Upper lobe of left lung (tissue), 6 donors: ENCODE measurements at regions not wholly inside any gene's neighbourhood (a gene's known extent, or its start where the extent isn't known, plus 50 kb on each side); places are given as distances from the start of the nearest gene placed in this dataset.
A peak's percentile ranks its signal among the peaks of the same experiment; 100 is the strongest.
"Not testable (repeated sequence)": the region's sequence is repeated elsewhere in the genome, so short reads cannot be mapped to it uniquely, and the experiment has no call there.

Experiments used
- ATAC-seq, 2 donors: fragments of 200-7000 bp; cut with Tn5 transposase; one replicate each; pipeline ENCODE4 v1.9.1; 2022; ENCODE audit warnings: mild to moderate bottlenecking in 2 of 2, moderate library complexity in 2 of 2; ENCODE audit not compliant: low FRiP score in 2 of 2
- DNase-seq, 2 donors: peaks; one replicate each; pipeline ENCODE4 v3.0.0-alpha.2; 2019 to 2020
- H3K27ac ChIP-seq, 4 donors: fragments of 200-600 bp; sonication (generic); one replicate each; pipeline ENCODE4 v1.5.1; 2016 to 2019
- H3K27me3 ChIP-seq, 4 donors: fragments of 200-600 bp; sonication (generic); one replicate each; pipeline ENCODE4 v1.5.1; 2017 to 2019
- H3K36me3 ChIP-seq, 4 donors: fragments of 200-600 bp; sonication (generic); one replicate each; pipeline ENCODE4 v1.5.1; 2016 to 2019
- H3K4me1 ChIP-seq, 4 donors: fragments of 200-600 bp; sonication (generic); one replicate each; pipeline ENCODE4 v1.5.1; 2018 to 2019
- H3K4me3 ChIP-seq, 4 donors: fragments of 200-600 bp; sonication (generic); one replicate each; pipeline ENCODE4 v1.5.1; 2017 to 2019; ENCODE audit warnings: mild to moderate bottlenecking in 2 of 4, moderate library complexity in 1 of 4
- H3K9me3 ChIP-seq, 4 donors: fragments of 200-600 bp; sonication (generic); one replicate each; pipeline ENCODE4 v1.5.1; 2018 to 2019
- EP300 ChIP-seq, 4 donors: sonication (generic); formaldehyde crosslinking; IDR thresholded peaks; one replicate each; pipeline ENCODE4 v1.5.1; 2017; ENCODE audit warnings: antibody characterized with exemption in 4 of 4, control low read depth in 2 of 4
- POLR2A ChIP-seq, 4 donors: fragments of 450-650 bp; IDR thresholded peaks; one replicate each; pipeline ENCODE4 v1.5.1; 2016 to 2017; ENCODE audit warnings: antibody characterized with exemption in 4 of 4, mild to moderate bottlenecking in 2 of 4
- POLR2AphosphoS5 ChIP-seq, 2 donors: sonication (generic); formaldehyde crosslinking; IDR thresholded peaks; one replicate each; pipeline ENCODE4 v1.5.1; 2017; ENCODE audit warnings: antibody characterized with exemption in 2 of 2
- WGBS, 2 donors: methylation state at CpG; one replicate each; pipeline ENCODE4 v1.1.5; 2017 to 2018; 5-methylcytosine and 5-hydroxymethylcytosine counted together
- TF ChIP-seq, protein P1 (sequence below), 6 experiments: fragments of 450-650 bp in 4 of 6; fragments of 200-600 bp in 2 of 6; sonication (generic) in 2 of 6; IDR thresholded peaks; one replicate each; pipeline ENCODE4 v1.5.1; 2016 to 2019; ENCODE audit warnings: antibody characterized with exemption in 6 of 6
- donor health status: DM: no; HTN: no; CAD: no; lungs with moderate emphysema.
- donor health status: DM: no; HTN: yes; CAD: no; lungs with severe emphysema.

DNA sequence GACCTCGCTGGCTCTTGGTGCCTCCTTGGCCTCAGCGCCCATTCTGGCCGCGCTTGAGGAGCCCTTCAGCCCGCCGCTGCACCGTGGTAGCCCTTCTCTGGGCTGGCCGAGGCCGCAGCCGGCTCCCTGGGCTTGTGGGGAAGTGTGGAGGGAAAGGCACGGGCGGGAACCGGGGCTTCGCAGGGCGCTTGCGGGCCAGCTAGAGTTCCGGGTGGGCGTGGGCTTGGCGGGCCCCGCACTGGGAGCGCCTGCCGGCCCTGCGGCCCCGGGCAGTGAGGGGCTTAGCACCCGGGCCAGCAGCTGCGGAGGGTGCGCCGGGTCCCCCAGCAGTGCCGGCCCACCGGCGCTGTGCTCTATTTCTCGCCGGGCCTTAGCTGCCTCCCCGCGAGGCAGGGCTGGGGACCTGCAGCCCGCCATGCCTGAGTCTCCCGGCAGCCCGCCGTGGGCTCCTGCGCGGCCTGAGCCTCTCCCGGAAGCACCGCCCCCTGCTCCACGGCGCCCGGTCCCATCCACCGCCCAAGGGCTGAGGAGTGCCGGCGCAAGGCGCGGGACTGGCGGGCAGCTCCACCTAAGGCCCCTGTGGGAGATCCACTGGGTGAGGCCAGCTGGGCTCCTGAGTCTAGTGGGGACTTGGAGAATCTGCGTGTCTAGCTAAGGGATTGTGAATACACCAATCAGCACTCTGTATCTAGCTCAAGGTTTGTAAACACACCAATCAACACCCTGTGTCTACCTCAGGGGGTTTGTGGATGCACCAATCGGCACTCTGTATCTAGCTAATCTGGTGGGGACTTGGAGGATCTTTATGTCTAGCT, 141.1 kb downstream of the SLCO4C1 start:
- peak overlapping the region in 2 of 4 donors; percentile 8 to 34 for H3K4me3 ChIP-seq
- 87 to 89% methylated on average over 5 to 41 of the region's 54 CpGs for WGBS, 2 donors
- H3K27ac ChIP-seq, H3K9me3 ChIP-seq, ATAC-seq, H3K36me3 ChIP-seq, H3K27me3 ChIP-seq, H3K4me1 ChIP-seq: not testable (repeated sequence)
- peak in 1 of 2 donors; percentile 83 for DNase-seq

GRCh38 chr5:102154291-102154690, 141.8 kb downstream of the SLCO4C1 start:
- H3K27ac ChIP-seq = no peak overlapping the region
- H3K4me3 ChIP-seq = peak overlapping the region in 1 of 4 donors; percentile 34
- ATAC-seq (no peak), DNase-seq (no peak)
- no peaks in the 10 kb centered on the region for H3K4me1 ChIP-seq
- TF ChIP-seq POLR2AphosphoS5 (IDR thresholded peaks at IDR 0.05) (no peak), EP300 (IDR thresholded peaks at IDR 0.05) (no peak), POLR2A (IDR thresholded peaks at IDR 0.05) (no peak)
- TF ChIP-seq, protein P1, sequence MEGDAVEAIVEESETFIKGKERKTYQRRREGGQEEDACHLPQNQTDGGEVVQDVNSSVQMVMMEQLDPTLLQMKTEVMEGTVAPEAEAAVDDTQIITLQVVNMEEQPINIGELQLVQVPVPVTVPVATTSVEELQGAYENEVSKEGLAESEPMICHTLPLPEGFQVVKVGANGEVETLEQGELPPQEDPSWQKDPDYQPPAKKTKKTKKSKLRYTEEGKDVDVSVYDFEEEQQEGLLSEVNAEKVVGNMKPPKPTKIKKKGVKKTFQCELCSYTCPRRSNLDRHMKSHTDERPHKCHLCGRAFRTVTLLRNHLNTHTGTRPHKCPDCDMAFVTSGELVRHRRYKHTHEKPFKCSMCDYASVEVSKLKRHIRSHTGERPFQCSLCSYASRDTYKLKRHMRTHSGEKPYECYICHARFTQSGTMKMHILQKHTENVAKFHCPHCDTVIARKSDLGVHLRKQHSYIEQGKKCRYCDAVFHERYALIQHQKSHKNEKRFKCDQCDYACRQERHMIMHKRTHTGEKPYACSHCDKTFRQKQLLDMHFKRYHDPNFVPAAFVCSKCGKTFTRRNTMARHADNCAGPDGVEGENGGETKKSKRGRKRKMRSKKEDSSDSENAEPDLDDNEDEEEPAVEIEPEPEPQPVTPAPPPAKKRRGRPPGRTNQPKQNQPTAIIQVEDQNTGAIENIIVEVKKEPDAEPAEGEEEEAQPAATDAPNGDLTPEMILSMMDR (IDR thresholded peaks at IDR 0.05) = no peak
- WGBS, 2 donors = 98% methylated on average over 2 of the region's 2 CpGs
- H3K27me3 ChIP-seq = no peaks in the 10 kb centered on the region
- no peaks in the 10 kb centered on the region for H3K36me3 ChIP-seq
- H3K9me3 ChIP-seq = no peaks in the 10 kb centered on the region

DNA sequence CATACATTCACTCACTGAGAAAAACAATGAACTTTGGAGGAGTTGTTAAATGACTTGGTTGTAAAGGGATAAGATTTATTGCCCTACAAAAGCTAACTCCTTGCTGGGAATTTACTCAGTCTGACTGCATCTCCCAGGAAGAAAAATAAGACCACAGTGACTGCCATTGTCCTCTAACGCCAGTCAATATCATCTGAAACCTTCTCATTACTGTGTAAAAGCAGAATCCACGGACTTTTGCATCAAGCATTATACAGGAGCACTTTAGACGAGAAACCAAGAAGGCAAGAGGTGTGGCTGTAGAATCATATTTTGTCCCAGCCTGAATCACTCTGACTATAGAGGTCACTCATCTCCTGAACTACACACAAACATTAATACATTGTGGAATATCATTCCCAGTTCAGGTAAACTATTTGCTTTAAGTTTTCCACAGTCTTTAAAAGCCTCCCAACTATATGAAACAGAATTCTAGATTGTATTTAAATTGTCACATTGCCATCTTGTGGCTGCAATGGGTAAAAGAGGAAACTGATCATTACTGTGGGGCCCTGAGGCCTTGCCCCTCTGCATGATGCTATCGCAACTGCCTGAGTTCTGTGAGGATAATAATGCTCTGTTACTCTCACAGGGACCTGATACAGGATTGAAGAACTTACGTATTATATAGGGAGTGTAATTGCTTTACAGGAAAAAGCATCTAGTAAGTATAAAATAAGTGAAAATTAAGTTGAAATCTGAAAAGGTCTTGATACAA, 142.9 kb downstream of the SLCO4C1 start:
- Histone ChIP-seq H3K36me3 (no peaks in the 10 kb centered on the region), H3K27me3 (no peaks in the 10 kb centered on the region), H3K4me3 (no peak overlapping the region), H3K27ac (no peak overlapping the region), H3K4me1 (no peaks in the 10 kb centered on the region), H3K9me3 (no peaks in the 10 kb centered on the region)
- ATAC-seq (peak in 1 of 2 donors; percentile 58), DNase-seq (no peak)
- no peak for TF ChIP-seq EP300 (IDR thresholded peaks at IDR 0.05)
- TF ChIP-seq, protein P1 (IDR thresholded peaks at IDR 0.05) = peak in 2 of 6 experiments; percentile 22 to 23
- WGBS, 2 donors = 44 to 46% methylated on average over 5 of the region's 5 CpGs

DNA sequence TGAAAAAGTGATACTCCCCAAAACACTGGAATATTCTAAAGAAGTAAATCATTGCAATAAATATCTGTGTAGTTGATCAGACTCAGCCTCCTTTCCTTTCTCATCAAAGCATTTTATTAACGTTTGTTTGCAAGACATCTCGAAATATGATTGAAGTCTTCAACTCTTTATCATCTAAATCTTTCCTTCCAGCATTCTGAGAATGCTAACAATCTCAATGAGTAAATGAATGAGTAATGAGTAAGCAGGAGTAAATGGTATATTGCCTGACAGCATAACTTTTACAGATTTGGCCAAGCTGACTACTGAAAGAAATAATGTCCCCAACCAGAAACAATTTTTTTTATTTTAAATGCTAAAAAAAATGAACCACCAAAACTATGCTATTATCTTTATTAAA, 157.1 kb downstream of the SLCO4C1 start:
- TF ChIP-seq EP300 (IDR thresholded peaks at IDR 0.05) (no peak), POLR2AphosphoS5 (IDR thresholded peaks at IDR 0.05) (no peak), POLR2A (IDR thresholded peaks at IDR 0.05) (no peak)
- TF ChIP-seq, protein P1 (IDR thresholded peaks at IDR 0.05) = no peak
- H3K4me3 ChIP-seq = no peak overlapping the region
- no peaks in the 10 kb centered on the region for H3K4me1 ChIP-seq
- ATAC-seq (no peak), DNase-seq (no peak)
- WGBS, 2 donors = 70 to 77% methylated on average over 2 of the region's 2 CpGs
- H3K36me3 ChIP-seq = no peaks in the 10 kb centered on the region
- no peaks in the 10 kb centered on the region for H3K27me3 ChIP-seq
- no peaks in the 10 kb centered on the region for H3K9me3 ChIP-seq
- H3K27ac ChIP-seq = no peak overlapping the region

DNA sequence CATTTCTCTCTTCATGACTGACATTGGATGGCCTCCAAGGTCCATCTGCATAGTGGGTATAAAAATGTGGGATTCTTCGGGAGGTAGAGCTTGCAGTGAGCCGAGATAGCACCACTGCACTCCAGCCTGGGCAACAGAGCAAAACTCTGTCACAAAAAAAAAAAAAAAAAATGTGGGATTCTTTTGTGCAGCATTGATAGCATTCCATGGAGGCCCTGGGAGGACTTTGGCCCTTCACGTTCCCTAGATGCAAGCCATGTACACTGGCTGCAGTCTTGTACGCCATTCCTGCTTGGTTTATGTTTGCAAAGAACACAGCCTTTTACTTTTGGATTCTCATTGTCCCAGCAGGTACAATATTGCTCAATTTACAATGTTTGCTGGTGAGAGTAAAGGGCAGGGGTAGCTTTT, 157.8 kb downstream of the SLCO4C1 start:
- no peak for DNase-seq

More for the DNA sequence above, 157.8 kb downstream of the SLCO4C1 start:
- no peaks in the 10 kb centered on the region for H3K4me1 ChIP-seq
- whole genome bisulfite sequencing, 2 donors = 78 to 84% methylated on average over 4 of the region's 4 CpGs
- H3K36me3 ChIP-seq = no peaks in the 10 kb centered on the region
- no peak overlapping the region for H3K27ac ChIP-seq
- H3K27me3 ChIP-seq = no peaks in the 10 kb centered on the region
- no peak overlapping the region for H3K4me3 ChIP-seq
- ATAC-seq = no peak
- no peak for TF ChIP-seq POLR2AphosphoS5 (IDR thresholded peaks at IDR 0.05)
- TF ChIP-seq, protein P1 (IDR thresholded peaks at IDR 0.05) = no peak
- no peak for TF ChIP-seq POLR2A (IDR thresholded peaks at IDR 0.05)
- no peak for TF ChIP-seq EP300 (IDR thresholded peaks at IDR 0.05)
- no peaks in the 10 kb centered on the region for H3K9me3 ChIP-seq
